H1 (cell line): ENCODE measurements at regions not wholly inside any gene's neighbourhood (a gene's known extent, or its start where the extent isn't known, plus 50 kb on each side); places are given as distances from the start of the nearest gene placed in this dataset.

ENCODE experiments used
- HDAC2 ChIP-seq, 2 experiments: fragments of 300-600 bp in 1 of 2; sonication (generic) in 1 of 2; IDR thresholded peaks; 2 replicates each; pipeline ENCODE4 v1.6.1; 2011 to 2012; ENCODE audit warnings: low read depth in 2 of 2, low read length in 2 of 2, mild to moderate bottlenecking in 2 of 2, moderate library complexity in 2 of 2, borderline replicate concordance in 1 of 2, inconsistent platforms in 1 of 2
- POU5F1 ChIP-seq: IDR thresholded peaks from 2 replicates; pipeline ENCODE4 v1.6.1; 2011; ENCODE audit warnings: low read depth, mild to moderate bottlenecking, low read length, moderate library complexity
- TF ChIP-seq, protein P1 (sequence below): fragments of 300-600 bp; sonication (generic); IDR thresholded peaks from 2 replicates; pipeline ENCODE4 v1.7.1; 2012; ENCODE audit warnings: low read length, moderate library complexity, mild to moderate bottlenecking, inconsistent platforms; ENCODE audit not compliant: insufficient replicate concordance

DNA sequence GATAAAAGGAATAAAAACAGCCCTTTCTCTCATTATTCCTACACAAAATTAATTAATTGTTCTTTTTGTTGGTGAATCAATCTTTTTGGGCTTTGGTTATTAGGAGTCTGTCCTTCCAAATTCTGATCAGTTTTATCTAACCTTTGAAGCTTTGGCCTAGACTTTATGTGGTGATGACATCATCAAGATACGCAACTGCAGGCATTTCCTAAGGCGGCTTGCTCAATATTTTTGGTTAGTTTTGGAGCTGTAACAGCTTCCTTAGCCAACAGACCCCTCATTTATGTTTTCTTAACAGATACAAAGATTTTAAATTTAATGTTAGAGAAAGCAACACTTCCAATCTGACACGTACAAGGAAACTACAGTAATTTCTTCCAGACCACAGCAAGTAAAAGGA lies 87.8 kb upstream of the PDE3A start (continued):
- TF ChIP-seq, protein P1, sequence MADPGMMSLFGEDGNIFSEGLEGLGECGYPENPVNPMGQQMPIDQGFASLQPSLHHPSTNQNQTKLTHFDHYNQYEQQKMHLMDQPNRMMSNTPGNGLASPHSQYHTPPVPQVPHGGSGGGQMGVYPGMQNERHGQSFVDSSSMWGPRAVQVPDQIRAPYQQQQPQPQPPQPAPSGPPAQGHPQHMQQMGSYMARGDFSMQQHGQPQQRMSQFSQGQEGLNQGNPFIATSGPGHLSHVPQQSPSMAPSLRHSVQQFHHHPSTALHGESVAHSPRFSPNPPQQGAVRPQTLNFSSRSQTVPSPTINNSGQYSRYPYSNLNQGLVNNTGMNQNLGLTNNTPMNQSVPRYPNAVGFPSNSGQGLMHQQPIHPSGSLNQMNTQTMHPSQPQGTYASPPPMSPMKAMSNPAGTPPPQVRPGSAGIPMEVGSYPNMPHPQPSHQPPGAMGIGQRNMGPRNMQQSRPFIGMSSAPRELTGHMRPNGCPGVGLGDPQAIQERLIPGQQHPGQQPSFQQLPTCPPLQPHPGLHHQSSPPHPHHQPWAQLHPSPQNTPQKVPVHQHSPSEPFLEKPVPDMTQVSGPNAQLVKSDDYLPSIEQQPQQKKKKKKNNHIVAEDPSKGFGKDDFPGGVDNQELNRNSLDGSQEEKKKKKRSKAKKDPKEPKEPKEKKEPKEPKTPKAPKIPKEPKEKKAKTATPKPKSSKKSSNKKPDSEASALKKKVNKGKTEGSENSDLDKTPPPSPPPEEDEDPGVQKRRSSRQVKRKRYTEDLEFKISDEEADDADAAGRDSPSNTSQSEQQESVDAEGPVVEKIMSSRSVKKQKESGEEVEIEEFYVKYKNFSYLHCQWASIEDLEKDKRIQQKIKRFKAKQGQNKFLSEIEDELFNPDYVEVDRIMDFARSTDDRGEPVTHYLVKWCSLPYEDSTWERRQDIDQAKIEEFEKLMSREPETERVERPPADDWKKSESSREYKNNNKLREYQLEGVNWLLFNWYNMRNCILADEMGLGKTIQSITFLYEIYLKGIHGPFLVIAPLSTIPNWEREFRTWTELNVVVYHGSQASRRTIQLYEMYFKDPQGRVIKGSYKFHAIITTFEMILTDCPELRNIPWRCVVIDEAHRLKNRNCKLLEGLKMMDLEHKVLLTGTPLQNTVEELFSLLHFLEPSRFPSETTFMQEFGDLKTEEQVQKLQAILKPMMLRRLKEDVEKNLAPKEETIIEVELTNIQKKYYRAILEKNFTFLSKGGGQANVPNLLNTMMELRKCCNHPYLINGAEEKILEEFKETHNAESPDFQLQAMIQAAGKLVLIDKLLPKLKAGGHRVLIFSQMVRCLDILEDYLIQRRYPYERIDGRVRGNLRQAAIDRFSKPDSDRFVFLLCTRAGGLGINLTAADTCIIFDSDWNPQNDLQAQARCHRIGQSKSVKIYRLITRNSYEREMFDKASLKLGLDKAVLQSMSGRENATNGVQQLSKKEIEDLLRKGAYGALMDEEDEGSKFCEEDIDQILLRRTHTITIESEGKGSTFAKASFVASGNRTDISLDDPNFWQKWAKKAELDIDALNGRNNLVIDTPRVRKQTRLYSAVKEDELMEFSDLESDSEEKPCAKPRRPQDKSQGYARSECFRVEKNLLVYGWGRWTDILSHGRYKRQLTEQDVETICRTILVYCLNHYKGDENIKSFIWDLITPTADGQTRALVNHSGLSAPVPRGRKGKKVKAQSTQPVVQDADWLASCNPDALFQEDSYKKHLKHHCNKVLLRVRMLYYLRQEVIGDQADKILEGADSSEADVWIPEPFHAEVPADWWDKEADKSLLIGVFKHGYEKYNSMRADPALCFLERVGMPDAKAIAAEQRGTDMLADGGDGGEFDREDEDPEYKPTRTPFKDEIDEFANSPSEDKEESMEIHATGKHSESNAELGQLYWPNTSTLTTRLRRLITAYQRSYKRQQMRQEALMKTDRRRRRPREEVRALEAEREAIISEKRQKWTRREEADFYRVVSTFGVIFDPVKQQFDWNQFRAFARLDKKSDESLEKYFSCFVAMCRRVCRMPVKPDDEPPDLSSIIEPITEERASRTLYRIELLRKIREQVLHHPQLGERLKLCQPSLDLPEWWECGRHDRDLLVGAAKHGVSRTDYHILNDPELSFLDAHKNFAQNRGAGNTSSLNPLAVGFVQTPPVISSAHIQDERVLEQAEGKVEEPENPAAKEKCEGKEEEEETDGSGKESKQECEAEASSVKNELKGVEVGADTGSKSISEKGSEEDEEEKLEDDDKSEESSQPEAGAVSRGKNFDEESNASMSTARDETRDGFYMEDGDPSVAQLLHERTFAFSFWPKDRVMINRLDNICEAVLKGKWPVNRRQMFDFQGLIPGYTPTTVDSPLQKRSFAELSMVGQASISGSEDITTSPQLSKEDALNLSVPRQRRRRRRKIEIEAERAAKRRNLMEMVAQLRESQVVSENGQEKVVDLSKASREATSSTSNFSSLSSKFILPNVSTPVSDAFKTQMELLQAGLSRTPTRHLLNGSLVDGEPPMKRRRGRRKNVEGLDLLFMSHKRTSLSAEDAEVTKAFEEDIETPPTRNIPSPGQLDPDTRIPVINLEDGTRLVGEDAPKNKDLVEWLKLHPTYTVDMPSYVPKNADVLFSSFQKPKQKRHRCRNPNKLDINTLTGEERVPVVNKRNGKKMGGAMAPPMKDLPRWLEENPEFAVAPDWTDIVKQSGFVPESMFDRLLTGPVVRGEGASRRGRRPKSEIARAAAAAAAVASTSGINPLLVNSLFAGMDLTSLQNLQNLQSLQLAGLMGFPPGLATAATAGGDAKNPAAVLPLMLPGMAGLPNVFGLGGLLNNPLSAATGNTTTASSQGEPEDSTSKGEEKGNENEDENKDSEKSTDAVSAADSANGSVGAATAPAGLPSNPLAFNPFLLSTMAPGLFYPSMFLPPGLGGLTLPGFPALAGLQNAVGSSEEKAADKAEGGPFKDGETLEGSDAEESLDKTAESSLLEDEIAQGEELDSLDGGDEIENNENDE = no peak
- TF ChIP-seq POU5F1 (no peak), HDAC2 (IDR thresholded peaks at IDR 0.05; ENCODE audit: borderline replicate concordance in 1 of 2, low read depth in 2 of 2, low read length in 2 of 2) (no peak)
- TF ChIP-seq, all 59 proteins: peak for 0
